Common myeloid progenitor, CD34-positive (primary cell): ENCODE measurements at regions not wholly inside any gene's neighbourhood (a gene's known extent, or its start where the extent isn't known, plus 50 kb on each side); places are given as distances from the start of the nearest gene placed in this dataset.

Source experiments
- CTCF ChIA-PET: fragments of 350-600 bp; sonication (Branson Sonifier 250); formaldehyde crosslinking; loops from one replicate; lab custom pipeline; 2021; ENCODE audit warnings: antibody characterized with exemption; lab: Charles Lee
- POLR2A ChIA-PET: fragments of 350-600 bp; sonication (Branson Sonifier 250); formaldehyde crosslinking; loops from one replicate; lab custom pipeline; 2021; ENCODE audit warnings: antibody characterized with exemption; lab: Charles Lee
- DNase-seq, 3 donors: peaks; one replicate each; pipeline versions ENCODE4 v3.0.0 to v3.0.0-alpha.2; 2013
- H3K27ac ChIP-seq, 2 experiments: 1 replicate in 1 of 2; 2 replicates in 1 of 2; pipeline ENCODE4 v1.7.0; 2013; ENCODE audit warnings: inconsistent platforms in 2 of 2, low read length in 2 of 2, mild to moderate bottlenecking in 2 of 2, low read depth in 1 of 2, moderate library complexity in 1 of 2; ENCODE audit not compliant: severe bottlenecking in 2 of 2, insufficient read depth in 1 of 2, poor library complexity in 1 of 2
- H3K27me3 ChIP-seq, 5 experiments: replicated peaks in 2 of 5; 1 replicate in 3 of 5; 2 replicates in 2 of 5; pipeline versions ENCODE4 v1.6.1 to v1.7.0; 2013; ENCODE audit warnings: low read length in 4 of 5, mild to moderate bottlenecking in 2 of 5, moderate library complexity in 2 of 5, inconsistent platforms in 1 of 5; ENCODE audit not compliant: insufficient read depth in 5 of 5, control insufficient read depth in 4 of 5
- H3K36me3 ChIP-seq, 4 experiments: 1 replicate in 2 of 4; 2 replicates in 2 of 4; pipeline versions ENCODE4 v1.6.1 to v1.7.0; 2013; ENCODE audit warnings: low read length in 3 of 4, control low read depth in 1 of 4, mild to moderate bottlenecking in 1 of 4; ENCODE audit not compliant: control insufficient read depth in 4 of 4, insufficient read depth in 4 of 4
- H3K4me1 ChIP-seq, 4 experiments: 1 replicate in 3 of 4; 2 replicates in 1 of 4; pipeline versions ENCODE4 v1.6.1 to v1.7.1; 2013; ENCODE audit warnings: low read length in 3 of 4, mild to moderate bottlenecking in 3 of 4, control low read depth in 1 of 4, inconsistent platforms in 1 of 4, moderate library complexity in 1 of 4; ENCODE audit not compliant: control insufficient read depth in 4 of 4, insufficient read depth in 4 of 4; ENCODE audit errors: control extremely low read depth in 1 of 4
- H3K4me3 ChIP-seq, 7 experiments: 1 replicate in 4 of 7; 2 replicates in 3 of 7; pipeline versions ENCODE4 v1.5.1 to v1.7.0; 2013; ENCODE audit warnings: mild to moderate bottlenecking in 7 of 7, low read length in 6 of 7, moderate library complexity in 6 of 7, inconsistent platforms in 2 of 7, low read depth in 2 of 7, control low read depth in 1 of 7; ENCODE audit not compliant: insufficient read depth in 4 of 7, control insufficient read depth in 1 of 7; ENCODE audit errors: extremely low read depth in 1 of 7
- H3K9me3 ChIP-seq, 5 experiments: 1 replicate in 4 of 5; 2 replicates in 1 of 5; pipeline versions ENCODE4 v1.6.1 to v1.7.1; 2013; ENCODE audit warnings: low read length in 4 of 5, mild to moderate bottlenecking in 2 of 5, inconsistent platforms in 1 of 5, low read depth in 1 of 5, moderate library complexity in 1 of 5; ENCODE audit not compliant: control insufficient read depth in 4 of 5, insufficient read depth in 2 of 5; ENCODE audit errors: control extremely low read depth in 1 of 5
- WGBS: methylation state at CpG from one replicate; pipeline ENCODE4 v1.1.5; 2013; ENCODE audit not compliant: insufficient coverage; 5-methylcytosine and 5-hydroxymethylcytosine counted together

DNA sequence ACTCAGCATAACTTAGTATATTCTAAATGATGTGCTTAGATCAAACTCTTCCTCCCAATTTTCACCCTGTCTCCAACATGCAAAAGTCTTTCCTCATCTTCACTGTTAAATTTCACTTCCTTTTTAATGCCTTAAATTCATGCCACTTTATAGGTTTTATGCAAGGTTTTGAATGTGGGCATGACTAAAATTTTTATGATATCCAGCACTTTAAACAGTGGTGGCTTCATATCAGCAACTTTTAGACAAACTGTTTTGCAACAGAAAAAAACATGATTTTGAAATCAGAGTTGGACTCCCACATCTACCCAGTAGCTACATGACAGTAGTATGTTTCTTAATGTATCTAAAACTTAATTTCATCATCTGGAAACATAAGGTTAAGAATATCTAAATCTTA is 84.7 kb upstream of the ZP4 start:
- no peak overlapping the region for H3K4me3 ChIP-seq
- no peaks in the 10 kb centered on the region for H3K9me3 ChIP-seq
- H3K27ac ChIP-seq, result no peak overlapping the region
- ChIA-PET POLR2A (no interaction called here), CTCF (no interaction called here)
- no peaks in the 10 kb centered on the region for H3K27me3 ChIP-seq
- no peaks in the 10 kb centered on the region for H3K36me3 ChIP-seq
- DNase-seq, result no peak
- no peaks in the 10 kb centered on the region for H3K4me1 ChIP-seq

DNA sequence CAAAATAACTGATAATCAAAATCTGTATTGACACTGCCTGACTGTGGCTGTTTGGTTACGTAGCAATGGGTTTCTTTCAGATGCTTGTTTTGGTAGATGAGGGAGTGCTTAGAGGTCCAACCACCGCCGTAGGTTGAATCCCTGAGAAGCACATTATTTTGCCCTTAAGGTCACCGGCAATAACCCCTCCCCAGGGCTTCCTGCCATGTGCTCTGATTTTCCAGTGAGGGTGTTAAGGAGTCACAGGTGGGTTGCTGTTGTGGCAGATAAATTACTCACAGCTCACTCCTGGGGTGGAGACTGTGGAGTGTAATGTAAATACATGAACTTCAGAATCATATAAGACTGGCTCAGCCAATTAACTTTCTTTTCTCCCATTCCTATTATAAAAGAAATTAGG is 81.5 kb upstream of the ZP4 start:
- H3K4me1 ChIP-seq, result no peaks in the 10 kb centered on the region
- H3K4me3 ChIP-seq, result no peak overlapping the region
- no peak for DNase-seq
- 100% methylated on average over 3 of the region's 4 CpGs for WGBS
- H3K9me3 ChIP-seq, result no peaks in the 10 kb centered on the region
- no peak overlapping the region for H3K27ac ChIP-seq
- no peaks in the 10 kb centered on the region for H3K27me3 ChIP-seq
- POLR2A ChIA-PET, result no interaction called here
- H3K36me3 ChIP-seq, result no peaks in the 10 kb centered on the region
- CTCF ChIA-PET, result no interaction called here

DNA sequence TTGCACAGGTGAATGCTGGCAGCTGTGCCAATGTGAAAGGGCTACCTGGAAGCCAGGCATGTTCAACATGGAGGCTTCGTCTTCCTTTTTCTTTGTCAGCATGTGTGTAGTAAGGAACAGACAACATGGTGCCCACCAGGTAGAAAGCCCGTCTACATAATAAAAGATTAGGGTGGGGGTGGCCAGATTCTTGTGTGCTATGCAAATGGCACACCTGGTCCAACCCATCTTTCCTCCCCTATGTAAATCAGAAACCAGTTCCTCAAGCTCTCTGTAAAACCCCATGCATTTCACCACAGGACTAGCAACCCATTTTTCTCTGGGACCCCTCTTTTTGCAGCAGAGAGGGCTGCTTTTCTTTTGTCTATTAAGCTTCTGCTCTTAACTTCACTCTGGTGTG is 72.3 kb upstream of the ZP4 start:
- no peaks in the 10 kb centered on the region for H3K4me1 ChIP-seq
- POLR2A ChIA-PET, result interaction anchor here (0.6 kb wide), 1 partner anchor 138 kb away, joined by 3 read pairs; no protein-coding TSS in a partner anchor
- CTCF ChIA-PET, result interaction anchor here (0.6 kb wide), 1 partner anchor 1417 kb away, joined by 4 read pairs; no protein-coding TSS in a partner anchor
- no CpG with 5 or more reads among the region's 2 CpGs for WGBS
- no peaks in the 10 kb centered on the region for H3K36me3 ChIP-seq
- DNase-seq, result no peak
- no peak overlapping the region for H3K27ac ChIP-seq
- no peaks in the 10 kb centered on the region for H3K9me3 ChIP-seq
- H3K27me3 ChIP-seq, result peaks cover 0 to 1% (median 0%) of the 10 kb centered on the region in 5 experiments
- H3K4me3 ChIP-seq, result no peak overlapping the region

DNA sequence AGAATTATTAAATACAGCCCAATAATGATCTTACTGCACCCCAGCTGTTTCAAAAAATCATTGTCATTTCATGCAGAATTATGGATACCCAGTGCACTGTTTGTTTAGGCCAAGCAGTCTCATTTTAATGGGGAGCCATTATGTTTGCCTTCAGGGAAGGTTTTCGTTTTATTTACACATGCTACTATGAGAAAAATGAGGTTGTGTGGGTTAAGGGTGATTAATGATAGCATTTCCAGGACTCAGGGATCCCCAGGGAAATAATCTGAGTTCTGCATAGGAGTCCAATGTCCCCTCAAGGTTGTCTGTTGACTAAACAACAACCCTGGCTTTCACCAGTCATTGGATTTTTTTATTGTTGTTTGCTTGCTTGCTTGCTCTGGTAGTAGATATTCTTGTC is 71.0 kb upstream of the ZP4 start:
- WGBS, result no CpG with 5 or more reads among the region's 1 CpG
- no peaks in the 10 kb centered on the region for H3K4me1 ChIP-seq

DNA sequence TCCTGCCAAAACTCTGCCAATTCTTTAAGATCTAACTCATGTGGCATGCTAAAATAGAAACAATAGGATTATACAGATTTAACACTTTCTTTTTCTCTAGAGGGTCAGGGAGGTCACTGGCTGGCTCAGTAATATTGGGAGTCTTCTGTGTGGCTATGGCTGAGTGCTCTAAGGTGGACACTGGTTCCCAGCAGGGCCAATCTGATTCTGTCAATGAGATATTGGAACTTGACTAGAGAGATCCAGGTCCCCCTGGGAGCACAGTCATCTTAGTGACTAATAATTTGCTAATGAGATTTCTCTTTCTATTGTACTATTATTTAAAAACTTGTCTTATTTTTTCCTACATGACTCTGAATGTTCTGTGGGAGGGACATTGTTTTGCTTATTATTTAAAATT is 69.1 kb upstream of the ZP4 start:
- Histone ChIP-seq H3K4me3 (no peak overlapping the region), H3K36me3 (no peaks in the 10 kb centered on the region), H3K9me3 (no peaks in the 10 kb centered on the region), H3K4me1 (no peaks in the 10 kb centered on the region), H3K27ac (no peak overlapping the region), H3K27me3 (peaks cover 0 to 1% (median 0%) of the 10 kb centered on the region in 5 experiments)
- CTCF ChIA-PET, result interaction anchor here (1.9 kb wide), 1 partner anchor 9 kb away, joined by 5 read pairs; no protein-coding TSS in a partner anchor
- DNase-seq, result no peak
- POLR2A ChIA-PET, result no interaction called here

More for the DNA sequence above, 71.0 kb upstream of the ZP4 start:
- ChIA-PET POLR2A (no interaction called here), CTCF (no interaction called here)
- peaks cover 0 to 1% (median 0%) of the 10 kb centered on the region in 5 experiments for H3K27me3 ChIP-seq
- H3K9me3 ChIP-seq, result no peaks in the 10 kb centered on the region
- H3K4me3 ChIP-seq, result no peak overlapping the region
- no peak overlapping the region for H3K27ac ChIP-seq
- H3K36me3 ChIP-seq, result no peaks in the 10 kb centered on the region
- no peak for DNase-seq

DNA sequence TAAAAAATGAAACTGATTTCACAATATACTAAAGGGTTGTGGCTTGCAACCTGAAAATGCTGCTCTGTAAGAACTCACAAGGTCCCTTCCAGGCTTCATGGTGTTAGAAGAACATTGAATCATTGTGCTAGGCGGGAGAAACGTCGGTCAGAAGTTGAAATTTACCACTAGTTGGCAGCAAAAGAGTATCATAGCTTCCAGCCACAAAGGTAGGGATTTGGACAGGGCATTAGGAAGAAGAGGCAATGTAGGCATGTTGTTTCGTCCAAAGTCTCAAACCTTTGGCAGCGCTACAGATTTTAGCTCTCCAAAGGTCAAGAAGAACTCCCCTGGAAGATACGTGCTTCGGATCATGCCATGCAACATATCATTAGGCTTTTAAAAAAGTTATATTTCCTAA is 62.5 kb upstream of the ZP4 start:
- 71% methylated on average over 3 of the region's 7 CpGs for WGBS
- Histone ChIP-seq H3K27ac (no peak overlapping the region), H3K4me1 (no peaks in the 10 kb centered on the region), H3K27me3 (no peaks in the 10 kb centered on the region), H3K4me3 (no peak overlapping the region), H3K9me3 (no peaks in the 10 kb centered on the region), H3K36me3 (no peaks in the 10 kb centered on the region)
- no peak for DNase-seq
- ChIA-PET CTCF (interaction anchor here (1.6 kb wide), 1 partner anchor 8 kb away, joined by 4 read pairs; no protein-coding TSS in a partner anchor), POLR2A (no interaction called here)
